ENCODE measurements at regions not wholly inside any gene's neighbourhood (a gene's known extent, or its start where the extent isn't known, plus 50 kb on each side); places are given as distances from the start of the nearest gene placed in this dataset.

DNA sequence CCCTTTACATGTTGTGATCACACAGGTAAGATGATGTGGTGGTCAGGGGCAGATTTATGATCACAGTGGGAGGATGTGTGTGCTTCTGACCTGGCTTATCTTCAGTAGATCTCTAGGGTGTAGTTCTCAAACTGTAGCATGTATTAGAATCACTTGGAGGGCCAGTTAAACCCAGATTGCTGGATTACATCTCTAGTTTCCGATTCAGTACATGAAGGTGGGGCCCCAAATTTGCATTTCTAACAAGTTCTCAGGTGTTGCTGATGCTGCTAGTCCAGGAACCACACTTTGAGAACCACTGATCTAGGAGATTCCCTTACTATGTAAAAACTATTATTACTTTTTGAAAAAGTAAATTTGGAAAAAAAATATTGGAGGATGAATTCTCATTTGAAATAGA, 199.3 kb upstream of the GOLIM4 start:
- ATAC-seq (no peak), DNase-seq (no peak)
- whole genome bisulfite sequencing (ENCODE audit: insufficient coverage, low coverage, low lambda C conversion rate, missing lambda C conversion rate), result 25% methylated on average over 1 of the region's 1 CpG
- intact Hi-C loops (cut with DNase I), result no loop called here
- Histone ChIP-seq H3K27me3 (no peaks in the 10 kb centered on the region), H3K4me3 (no peak overlapping the region), H3K9me3 (no peaks in the 10 kb centered on the region), H3K4me1 (no peaks in the 10 kb centered on the region), H3K27ac (no peak overlapping the region), H3K36me3 (no peaks in the 10 kb centered on the region)
- TF ChIP-seq POLR2A (IDR thresholded peaks at IDR 0.05), result no peak
- TF ChIP-seq, protein P1, sequence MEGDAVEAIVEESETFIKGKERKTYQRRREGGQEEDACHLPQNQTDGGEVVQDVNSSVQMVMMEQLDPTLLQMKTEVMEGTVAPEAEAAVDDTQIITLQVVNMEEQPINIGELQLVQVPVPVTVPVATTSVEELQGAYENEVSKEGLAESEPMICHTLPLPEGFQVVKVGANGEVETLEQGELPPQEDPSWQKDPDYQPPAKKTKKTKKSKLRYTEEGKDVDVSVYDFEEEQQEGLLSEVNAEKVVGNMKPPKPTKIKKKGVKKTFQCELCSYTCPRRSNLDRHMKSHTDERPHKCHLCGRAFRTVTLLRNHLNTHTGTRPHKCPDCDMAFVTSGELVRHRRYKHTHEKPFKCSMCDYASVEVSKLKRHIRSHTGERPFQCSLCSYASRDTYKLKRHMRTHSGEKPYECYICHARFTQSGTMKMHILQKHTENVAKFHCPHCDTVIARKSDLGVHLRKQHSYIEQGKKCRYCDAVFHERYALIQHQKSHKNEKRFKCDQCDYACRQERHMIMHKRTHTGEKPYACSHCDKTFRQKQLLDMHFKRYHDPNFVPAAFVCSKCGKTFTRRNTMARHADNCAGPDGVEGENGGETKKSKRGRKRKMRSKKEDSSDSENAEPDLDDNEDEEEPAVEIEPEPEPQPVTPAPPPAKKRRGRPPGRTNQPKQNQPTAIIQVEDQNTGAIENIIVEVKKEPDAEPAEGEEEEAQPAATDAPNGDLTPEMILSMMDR (IDR thresholded peaks at IDR 0.05), result no peak

DNA sequence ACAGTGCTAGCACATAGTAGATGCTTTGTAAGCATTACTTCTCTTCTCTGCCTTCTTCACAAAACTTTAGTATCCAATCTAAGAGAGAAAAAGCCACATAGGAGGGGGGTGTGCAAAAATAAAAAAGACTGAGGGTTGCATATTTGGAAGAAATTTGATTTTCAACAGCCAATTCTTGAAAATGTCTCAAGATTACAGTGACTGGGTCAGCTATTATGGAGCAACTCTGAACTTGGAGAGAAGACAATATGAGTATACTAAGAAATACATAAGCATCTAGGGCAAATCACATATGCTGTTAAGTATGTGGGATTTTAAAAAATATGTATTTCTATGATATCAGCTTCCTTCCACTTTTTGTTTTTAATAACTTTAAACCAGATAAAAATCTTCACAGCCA, 196.6 kb upstream of the GOLIM4 start:
- H3K36me3 ChIP-seq, result no peaks in the 10 kb centered on the region

GRCh38 chr3:168289471-168290008, 193.8 kb upstream of the GOLIM4 start:
- Histone ChIP-seq H3K27ac (no peak overlapping the region), H3K4me3 (no peak overlapping the region), H3K27me3 (no peaks in the 10 kb centered on the region), H3K36me3 (no peaks in the 10 kb centered on the region), H3K4me1 (no peaks in the 10 kb centered on the region), H3K9me3 (no peaks in the 10 kb centered on the region)
- no peak for DNase-seq
- TF ChIP-seq, protein P1 (IDR thresholded peaks at IDR 0.05), result no peak
- no peak for TF ChIP-seq POLR2A (IDR thresholded peaks at IDR 0.05)
- intact Hi-C loops (cut with DNase I), result no loop called here
- no peak for ATAC-seq
- 65% methylated on average over 4 of the region's 4 CpGs for WGBS (ENCODE audit: insufficient coverage, low coverage, low lambda C conversion rate, missing lambda C conversion rate)

More for the DNA sequence above, 196.6 kb upstream of the GOLIM4 start:
- no peaks in the 10 kb centered on the region for H3K9me3 ChIP-seq
- DNase-seq (no peak), ATAC-seq (no peak)
- TF ChIP-seq POLR2A (IDR thresholded peaks at IDR 0.05), result no peak
- TF ChIP-seq, protein P1 (IDR thresholded peaks at IDR 0.05), result no peak
- H3K4me1 ChIP-seq, result no peaks in the 10 kb centered on the region
- no peak overlapping the region for H3K4me3 ChIP-seq
- H3K27ac ChIP-seq, result no peak overlapping the region
- H3K27me3 ChIP-seq, result no peaks in the 10 kb centered on the region
- intact Hi-C loops (cut with DNase I), result no loop called here

DNA sequence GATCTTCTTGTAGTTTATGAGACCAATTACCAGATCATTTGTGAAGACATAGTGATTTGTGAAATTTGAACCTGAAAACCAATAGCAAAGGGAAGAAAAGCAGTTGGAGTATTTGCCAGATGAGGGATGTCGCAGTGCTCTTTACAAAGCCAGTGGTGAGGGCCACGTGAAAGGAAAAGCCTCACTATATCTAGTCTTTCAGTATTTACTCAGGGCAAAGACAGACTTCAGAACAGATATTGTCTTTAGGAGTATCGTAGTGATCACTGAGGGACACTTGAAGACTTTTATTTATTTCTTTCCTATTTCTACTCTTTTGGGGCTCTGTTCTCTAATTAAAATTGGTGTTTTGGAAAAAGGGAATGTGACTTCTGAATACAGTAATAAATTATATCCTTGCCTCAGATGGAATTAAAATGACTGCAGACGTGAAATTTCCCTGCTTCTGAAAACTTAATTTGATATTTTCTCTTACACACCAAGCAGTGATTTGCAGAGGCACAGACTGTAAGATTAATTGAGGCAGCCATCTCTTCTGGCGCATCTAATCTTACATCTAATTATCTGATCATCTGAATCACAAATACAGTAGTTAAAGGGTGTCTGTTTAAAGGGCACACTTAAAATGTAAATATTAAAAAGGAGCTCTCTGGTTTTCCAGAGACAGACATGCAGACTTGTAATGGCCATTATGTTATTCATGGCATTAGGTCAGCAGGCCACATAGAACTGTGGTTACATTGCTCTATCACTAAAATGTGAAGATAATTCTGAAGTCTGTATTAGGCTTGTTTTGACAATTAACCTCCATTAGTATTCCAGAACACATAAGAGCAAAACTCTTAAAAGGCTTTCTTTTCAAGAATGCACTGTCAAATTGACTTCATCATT, 193.0 kb upstream of the GOLIM4 start:
- no peak overlapping the region for H3K27ac ChIP-seq
- H3K36me3 ChIP-seq, result no peaks in the 10 kb centered on the region
- 61% methylated on average over 5 of the region's 5 CpGs for WGBS (ENCODE audit: insufficient coverage, low coverage, low lambda C conversion rate, missing lambda C conversion rate)
- TF ChIP-seq POLR2A (IDR thresholded peaks at IDR 0.05), result no peak
- TF ChIP-seq, protein P1 (IDR thresholded peaks at IDR 0.05), result no peak
- no peaks in the 10 kb centered on the region for H3K9me3 ChIP-seq
- intact Hi-C loops (cut with DNase I), result no loop called here
- H3K4me1 ChIP-seq, result no peaks in the 10 kb centered on the region
- no peak for ATAC-seq
- DNase-seq, result no peak
- H3K27me3 ChIP-seq, result no peaks in the 10 kb centered on the region
- no peak overlapping the region for H3K4me3 ChIP-seq

Measured in right lobe of liver (tissue), 6 donors.